HEK293 (cell line): ENCODE measurements at regions not wholly inside any gene's neighbourhood (a gene's known extent, or its start where the extent isn't known, plus 50 kb on each side); places are given as distances from the start of the nearest gene placed in this dataset.

Experiments used
- CTCF ChIA-PET: fragments of 350-600 bp; formaldehyde crosslinking; extraction: SDS; loops from one replicate; lab custom pipeline; 2021; ENCODE audit warnings: antibody characterized with exemption; lab: Yijun Ruan, JAX
- POLR2A ChIA-PET: fragments of 300-600 bp; formaldehyde crosslinking; extraction: SDS; loops from one replicate; lab custom pipeline; 2020; ENCODE audit warnings: antibody characterized with exemption, inconsistent platforms; lab: Yijun Ruan, JAX
- H3K27ac ChIP-seq: fragments of 200-500 bp; sonication (Bioruptor generic); 2 replicates; pipeline ENCODE4 v1.5.1; 2014; ENCODE audit warnings: low read depth, low read length, control low read depth, inconsistent platforms; ENCODE audit errors: extremely low read depth
- H3K36me3 ChIP-seq, 2 experiments: fragments of 200-500 bp in 1 of 2; sonication (Bioruptor generic) in 1 of 2; 1 replicate in 1 of 2; 2 replicates in 1 of 2; pipeline ENCODE4 v1.5.1; 2014 to 2017; ENCODE audit warnings: inconsistent platforms in 2 of 2, low read length in 2 of 2; ENCODE audit not compliant: control insufficient read depth in 2 of 2, insufficient read depth in 1 of 2
- H3K4me1 ChIP-seq: fragments of 200-500 bp; sonication (Bioruptor generic); 2 replicates; pipeline ENCODE4 v1.5.1; 2014; ENCODE audit warnings: mild to moderate bottlenecking, low read length, inconsistent platforms; ENCODE audit not compliant: control insufficient read depth, insufficient read depth
- H3K4me3 ChIP-seq: 2 replicates; pipeline ENCODE4 v1.5.1; 2011; ENCODE audit warnings: low read depth, mild to moderate bottlenecking, control low read depth, low read length, moderate library complexity
- H3K9me3 ChIP-seq: fragments of 200-500 bp; sonication (Bioruptor generic); 2 replicates; pipeline ENCODE4 v1.5.1; 2014; ENCODE audit warnings: low read depth, low read length, inconsistent platforms; ENCODE audit not compliant: control insufficient read depth, insufficient read depth
- ATF2 ChIP-seq: fragments of 450-650 bp; formaldehyde crosslinking; IDR thresholded peaks from 2 replicates; pipeline ENCODE4 v1.5.1; 2016; ENCODE audit warnings: missing biosample characterization, missing genetic modification characterization, low read depth
- BCL6B ChIP-seq: fragments of 450-650 bp; formaldehyde crosslinking; IDR thresholded peaks from 2 replicates; pipeline ENCODE4 v1.5.1; 2017; ENCODE audit warnings: missing biosample characterization, missing genetic modification characterization
- CTCF ChIP-seq: fragments of 450-650 bp; formaldehyde crosslinking; IDR thresholded peaks from 2 replicates; pipeline ENCODE4 v1.5.1; 2016; ENCODE audit warnings: missing biosample characterization, missing genetic modification characterization
- KLF9 ChIP-seq: fragments of 450-650 bp; formaldehyde crosslinking; IDR thresholded peaks from 2 replicates; pipeline ENCODE4 v1.5.1; 2016; ENCODE audit warnings: missing biosample characterization, missing genetic modification characterization, low read depth
- MZF1 ChIP-seq: fragments of 450-650 bp; formaldehyde crosslinking; IDR thresholded peaks from 2 replicates; pipeline ENCODE4 v1.5.1; 2017; ENCODE audit warnings: missing biosample characterization, missing genetic modification characterization, borderline replicate concordance
- OSR2 ChIP-seq: fragments of 450-650 bp; formaldehyde crosslinking; IDR thresholded peaks from 2 replicates; pipeline ENCODE4 v1.5.1; 2016; ENCODE audit warnings: missing biosample characterization, missing genetic modification characterization
- OVOL3 ChIP-seq: fragments of 450-650 bp; formaldehyde crosslinking; IDR thresholded peaks from 2 replicates; pipeline ENCODE4 v1.5.1; 2016; ENCODE audit warnings: missing biosample characterization, missing genetic modification characterization
- ZBTB10 ChIP-seq: fragments of 450-650 bp; formaldehyde crosslinking; IDR thresholded peaks from 2 replicates; pipeline ENCODE4 v1.5.1; 2016; ENCODE audit warnings: missing biosample characterization, missing genetic modification characterization
- ZBTB21 ChIP-seq: fragments of 450-650 bp; formaldehyde crosslinking; IDR thresholded peaks from 2 replicates; pipeline ENCODE4 v1.5.1; 2017; ENCODE audit warnings: missing biosample characterization, missing genetic modification characterization
- ZBTB44 ChIP-seq: fragments of 450-650 bp; IDR thresholded peaks from 2 replicates; pipeline ENCODE4 v1.5.1; 2018; ENCODE audit warnings: missing biosample characterization, mild to moderate bottlenecking, missing genetic modification characterization
- ZBTB8A ChIP-seq: fragments of 450-650 bp; formaldehyde crosslinking; IDR thresholded peaks from 2 replicates; pipeline ENCODE4 v1.5.1; 2016; ENCODE audit warnings: missing biosample characterization, missing genetic modification characterization
- ZEB2 ChIP-seq: fragments of 450-650 bp; formaldehyde crosslinking; IDR thresholded peaks from 2 replicates; pipeline ENCODE4 v1.5.1; 2016; ENCODE audit warnings: missing biosample characterization, missing genetic modification characterization
- ZFP69B ChIP-seq: fragments of 450-650 bp; formaldehyde crosslinking; IDR thresholded peaks from 2 replicates; pipeline ENCODE4 v1.5.1; 2016; ENCODE audit warnings: missing biosample characterization, missing genetic modification characterization
- ZIC2 ChIP-seq: fragments of 450-650 bp; formaldehyde crosslinking; IDR thresholded peaks from 2 replicates; pipeline ENCODE4 v1.5.1; 2016; ENCODE audit warnings: missing biosample characterization, missing genetic modification characterization
- ZNF132 ChIP-seq: fragments of 450-650 bp; formaldehyde crosslinking; IDR thresholded peaks from 2 replicates; pipeline ENCODE4 v1.5.1; 2017; ENCODE audit warnings: missing biosample characterization, missing genetic modification characterization, borderline replicate concordance
- ZNF140 ChIP-seq: fragments of 450-650 bp; formaldehyde crosslinking; IDR thresholded peaks from 2 replicates; pipeline ENCODE4 v1.5.1; 2016; ENCODE audit warnings: missing biosample characterization, missing genetic modification characterization
- ZNF146 ChIP-seq: fragments of 450-650 bp; formaldehyde crosslinking; IDR thresholded peaks from 2 replicates; pipeline ENCODE4 v1.5.1; 2016; ENCODE audit warnings: missing biosample characterization, missing genetic modification characterization
- ZNF174 ChIP-seq: fragments of 450-650 bp; formaldehyde crosslinking; IDR thresholded peaks from 2 replicates; pipeline ENCODE4 v1.5.0; 2017; ENCODE audit warnings: missing biosample characterization, mild to moderate bottlenecking, missing genetic modification characterization
- ZNF311 ChIP-seq: fragments of 450-650 bp; formaldehyde crosslinking; IDR thresholded peaks from 2 replicates; pipeline ENCODE4 v1.5.1; 2017; ENCODE audit warnings: missing biosample characterization, missing genetic modification characterization, borderline replicate concordance
- ZNF37A ChIP-seq: fragments of 450-650 bp; IDR thresholded peaks from 2 replicates; pipeline ENCODE4 v1.5.1; 2018; ENCODE audit warnings: missing biosample characterization, missing genetic modification characterization
- ZNF423 ChIP-seq: fragments of 450-650 bp; formaldehyde crosslinking; IDR thresholded peaks from 2 replicates; pipeline ENCODE4 v1.5.1; 2016; ENCODE audit warnings: missing biosample characterization, missing genetic modification characterization
- ZNF521 ChIP-seq: fragments of 450-650 bp; formaldehyde crosslinking; IDR thresholded peaks from 2 replicates; pipeline ENCODE4 v1.5.1; 2017; ENCODE audit warnings: missing biosample characterization, mild to moderate bottlenecking, missing genetic modification characterization
- ZNF561 ChIP-seq: fragments of 450-650 bp; IDR thresholded peaks from 2 replicates; pipeline ENCODE4 v1.5.1; 2018; ENCODE audit warnings: missing biosample characterization, missing genetic modification characterization, borderline replicate concordance
- ZNF600 ChIP-seq: fragments of 450-650 bp; formaldehyde crosslinking; IDR thresholded peaks from 2 replicates; pipeline ENCODE4 v1.5.1; 2016; ENCODE audit warnings: missing biosample characterization, missing genetic modification characterization
- ZNF623 ChIP-seq: fragments of 450-650 bp; formaldehyde crosslinking; IDR thresholded peaks from 2 replicates; pipeline ENCODE4 v1.5.1; 2016; ENCODE audit warnings: missing biosample characterization, missing genetic modification characterization

GRCh38 chr3:182568876-182569275 is 224.4 kb upstream of the ATP11B start (continued):
- TF ChIP-seq ZFP69B (tag by site-specific recombination) = no peak
- TF ChIP-seq MZF1 (tag by site-specific recombination) = no peak
- no peak for TF ChIP-seq ZNF174 (tag by site-specific recombination)
- TF ChIP-seq ZNF521 = no peak
- TF ChIP-seq ZBTB44 = no peak

GRCh38 chr3:182570946-182571594 is 222.2 kb upstream of the ATP11B start:
- POLR2A ChIA-PET = no interaction called here
- no peak overlapping the region for H3K27ac ChIP-seq
- H3K4me3 ChIP-seq = no peak overlapping the region
- H3K4me1 ChIP-seq = no peaks in the 10 kb centered on the region; the same call in 1 of the 2 replicates
- no peak for TF ChIP-seq ZNF423 (tag by site-specific recombination)
- TF ChIP-seq OVOL3 (tag by site-specific recombination) = no peak
- TF ChIP-seq CTCF (tag by site-specific recombination) = no peak
- TF ChIP-seq ZNF561 (tag by site-specific recombination) = no peak
- TF ChIP-seq OSR2 (tag by site-specific recombination) = no peak
- no peak for TF ChIP-seq ZNF623 (tag by site-specific recombination)
- TF ChIP-seq ZIC2 (tag by site-specific recombination) = no peak
- TF ChIP-seq ZEB2 (tag by site-specific recombination) = no peak
- TF ChIP-seq KLF9 (tag by site-specific recombination) = no peak
- no peak for TF ChIP-seq ZNF311
- TF ChIP-seq BCL6B = no peak
- no peak for TF ChIP-seq ZNF140 (tag by site-specific recombination)
- TF ChIP-seq ZBTB21 (tag by site-specific recombination) = no peak
- TF ChIP-seq ZNF146 (tag by site-specific recombination) = no peak
- no peak for TF ChIP-seq ATF2 (tag by site-specific recombination)
- TF ChIP-seq ZBTB8A (tag by site-specific recombination) = no peak
- no peak for TF ChIP-seq ZNF132 (tag by site-specific recombination)
- TF ChIP-seq ZBTB10 = no peak
- no peak for TF ChIP-seq ZNF37A (tag by site-specific recombination)
- TF ChIP-seq ZNF600 (tag by site-specific recombination) = no peak
- no peaks in the 10 kb centered on the region for H3K9me3 ChIP-seq
- CTCF ChIA-PET = no interaction called here
- no peaks in the 10 kb centered on the region for H3K36me3 ChIP-seq
